ENCODE measurements at regions not wholly inside any gene's neighbourhood (a gene's known extent, or its start where the extent isn't known, plus 50 kb on each side); places are given as distances from the start of the nearest gene placed in this dataset.
"Not testable (repeated sequence)": the region's sequence is repeated elsewhere in the genome, so short reads cannot be mapped to it uniquely, and the experiment has no call there.

DNA sequence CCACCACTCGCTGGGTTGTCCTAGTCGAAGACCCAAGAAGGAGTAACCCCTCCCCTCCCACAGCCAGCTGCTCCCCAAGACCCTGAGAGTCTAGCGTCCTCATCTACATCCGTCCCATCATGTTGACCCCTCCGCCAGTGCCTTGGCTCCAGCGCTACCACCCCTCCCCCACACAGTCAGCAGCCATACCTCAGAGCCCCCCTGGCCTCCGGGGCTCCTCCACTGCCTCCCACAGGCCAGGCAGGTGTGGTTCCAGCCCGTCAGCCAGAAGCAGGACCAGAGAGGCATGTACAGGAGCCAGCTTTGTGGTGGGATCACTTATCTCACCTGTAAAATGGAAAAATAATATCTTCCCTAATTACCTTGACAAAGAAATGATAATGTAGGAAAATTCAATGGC is 51.5 kb upstream of the PHF21B start:
- no peak for DNase-seq

DNA sequence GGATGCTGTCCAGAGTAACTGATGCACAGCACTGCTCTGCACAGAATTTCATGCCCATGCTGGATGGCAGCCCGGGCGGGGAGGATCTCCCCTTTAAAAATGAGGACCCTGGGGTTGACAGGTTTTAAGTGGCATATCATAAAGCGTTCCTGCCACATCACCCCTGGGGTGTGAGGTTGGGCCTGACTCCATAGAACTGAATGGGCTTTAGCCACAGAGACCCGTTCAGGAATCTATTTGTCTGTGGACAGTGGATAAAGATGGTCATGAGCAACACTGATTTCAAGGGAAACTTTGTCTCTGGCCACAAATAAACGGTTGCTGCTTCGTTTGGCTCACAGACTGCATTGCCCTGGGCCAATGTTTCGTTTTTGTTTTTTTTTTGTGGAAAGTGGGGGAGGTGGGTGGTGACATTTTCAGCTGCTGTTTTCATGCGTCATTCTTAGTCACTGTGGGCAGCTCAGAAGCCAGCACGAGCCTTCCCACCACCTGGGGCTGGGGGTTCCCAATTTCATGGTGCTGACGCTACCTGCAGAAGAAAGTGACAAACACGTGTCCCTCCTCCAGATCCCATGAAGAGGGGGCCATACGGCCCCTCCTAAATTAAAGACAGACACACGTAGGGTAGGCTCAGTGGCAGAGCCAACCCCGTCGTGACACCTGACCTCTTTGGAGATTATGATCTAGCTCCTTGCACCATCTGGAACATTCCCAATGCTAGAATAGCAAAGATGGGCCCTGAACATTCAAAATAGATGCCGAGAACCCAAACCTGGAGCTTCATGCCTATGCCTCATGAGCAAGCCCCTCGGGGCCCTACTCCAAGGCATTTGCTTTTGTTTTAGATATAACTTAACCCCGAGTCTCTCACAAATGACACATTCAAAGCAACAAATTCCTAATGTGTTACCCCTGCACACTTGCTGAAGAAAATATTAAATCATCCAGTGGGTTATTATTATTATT is 54.8 kb upstream of the PHF21B start:
- DNase-seq = no peak

GRCh38 chr22:45065726-45066125 is 55.9 kb upstream of the PHF21B start:
- DNase-seq = no peak

- no peak for DNase-seq
Observed at GRCh38 chr22:45067731-45068130, 57.9 kb upstream of the PHF21B start.

DNA sequence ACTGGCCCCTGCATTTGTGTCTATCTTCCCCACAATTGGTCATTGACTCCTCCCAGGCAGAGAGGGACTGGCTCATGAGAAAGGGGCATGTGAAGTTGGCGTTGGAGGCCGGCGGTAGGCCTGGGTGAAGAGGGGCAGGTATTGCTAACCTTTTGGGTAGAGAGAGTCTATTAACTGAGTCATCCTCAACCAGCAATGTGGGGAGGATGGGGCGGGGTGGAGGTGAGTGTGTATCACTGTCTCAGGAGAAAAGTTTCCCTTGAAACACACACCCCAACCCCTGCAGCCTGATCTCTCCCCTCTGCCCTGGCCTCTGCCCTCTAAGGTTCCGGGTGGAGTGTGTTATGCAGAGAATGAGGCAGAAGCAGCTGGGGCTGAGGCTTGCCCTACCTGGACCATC is 60.1 kb upstream of the PHF21B start:
- no peak for DNase-seq

DNA sequence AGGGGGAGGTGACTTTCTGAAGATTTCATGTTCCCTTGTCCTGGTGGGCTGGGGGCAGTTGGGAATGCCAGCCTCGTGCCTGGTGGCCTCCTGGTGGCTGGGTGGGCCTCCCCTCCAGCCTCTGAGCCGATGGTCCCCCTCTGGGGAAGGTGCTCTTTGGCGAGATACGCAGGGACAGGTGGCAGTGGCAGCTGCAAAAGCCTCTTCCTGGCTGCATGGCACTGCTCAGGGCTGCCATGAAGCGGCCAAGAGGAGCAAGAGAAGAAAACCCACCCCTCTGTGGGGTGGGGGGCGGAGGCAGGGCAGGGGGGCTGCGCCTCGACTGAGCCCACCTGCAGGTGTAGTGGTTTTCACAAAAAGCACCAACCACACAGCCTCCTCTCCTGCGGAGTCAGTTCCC is 61.8 kb upstream of the PHF21B start:
- DNase-seq = no peak

GRCh38 chr22:45072322-45072903 is 62.6 kb upstream of the PHF21B start:
- DNase-seq = peak; percentile 74

- DNase-seq = no peak
Observed at GRCh38 chr22:45073064-45073463, 63.3 kb upstream of the PHF21B start.

GRCh38 chr22:45077286-45077685 is 67.5 kb upstream of the PHF21B start:
- DNase-seq = no peak

GRCh38 chr22:45077826-45078334 is 68.1 kb upstream of the PHF21B start:
- no peak for DNase-seq

DNA sequence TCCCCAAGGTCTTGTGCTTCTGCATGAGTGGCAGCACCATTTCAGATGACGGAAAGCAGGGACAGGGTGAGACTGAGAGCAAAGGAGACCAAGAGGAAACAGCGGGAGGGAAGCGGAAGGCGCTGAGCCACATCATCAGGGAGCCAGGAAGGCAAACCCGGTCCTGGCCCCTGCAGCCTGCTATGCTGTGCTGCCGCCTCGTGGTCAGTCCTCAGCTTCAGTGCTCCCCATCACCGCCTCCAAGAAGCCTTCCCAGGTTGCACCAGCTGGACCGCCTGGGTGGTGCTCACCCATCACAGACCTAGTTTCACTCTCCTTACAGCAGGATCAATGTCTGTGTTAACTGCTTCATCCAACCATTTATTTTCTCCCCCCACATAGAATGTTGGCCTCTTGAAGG is 73.0 kb upstream of the PHF21B start:
- no peak for DNase-seq

DNA sequence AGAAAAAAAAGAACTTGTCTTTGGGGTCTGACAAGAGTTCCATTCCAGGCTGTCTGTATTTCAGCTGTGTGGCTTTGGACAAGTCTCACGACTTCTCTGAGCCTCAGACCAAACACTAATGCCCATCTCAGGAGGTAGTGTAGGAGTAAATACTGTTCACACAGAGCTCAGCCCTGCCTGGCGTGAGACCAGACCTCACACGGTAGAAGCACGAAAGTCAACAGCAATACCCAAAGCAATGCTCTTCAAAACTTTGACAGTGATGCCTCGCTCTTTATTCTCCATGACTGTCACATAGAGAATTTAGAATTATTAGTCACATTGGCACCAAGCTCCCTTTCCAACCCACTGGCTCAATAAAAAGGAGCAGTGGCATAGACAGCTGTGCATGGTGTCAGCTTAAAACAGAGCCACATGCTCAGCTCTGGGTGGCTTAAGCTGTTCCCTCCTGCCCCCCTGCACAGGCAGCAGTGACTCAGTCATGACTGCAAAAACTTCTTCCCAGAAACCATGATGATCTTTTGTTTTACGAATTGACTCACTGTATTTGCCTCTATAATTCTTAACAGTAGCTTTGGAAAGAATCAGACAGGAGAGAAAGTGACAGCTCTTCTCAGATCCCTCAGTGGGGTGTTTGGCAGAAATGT is 74.0 kb upstream of the PHF21B start:
- no peak for DNase-seq

GRCh38 chr22:45084400-45084920 is 74.7 kb upstream of the PHF21B start:
- DNase-seq = no peak

GRCh38 chr22:45087802-45088201 is 75.9 kb upstream of the NUP50 start:
- DNase-seq = no peak

GRCh38 chr22:45088576-45088975 is 75.1 kb upstream of the NUP50 start:
- DNase-seq = no peak

DNA sequence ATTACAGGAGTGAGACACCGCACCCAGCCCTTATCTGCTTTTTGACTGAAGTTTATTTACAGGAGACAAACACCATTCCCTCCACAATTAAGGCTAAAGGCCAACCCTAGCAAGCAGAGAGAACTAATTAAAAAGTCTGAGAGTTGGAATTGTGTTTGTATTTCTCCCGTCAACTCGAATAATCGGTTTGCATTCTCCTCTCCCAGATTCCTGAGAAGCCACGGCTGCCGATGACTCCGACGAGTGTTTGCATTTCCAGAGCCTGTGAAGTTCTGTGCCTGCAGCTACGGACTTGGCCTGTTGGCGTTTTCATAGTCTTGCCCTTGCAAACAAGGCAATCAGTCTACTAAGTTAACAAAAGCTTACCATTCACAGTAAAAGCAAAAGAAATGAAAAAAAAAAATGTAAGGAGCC is 73.2 kb upstream of the NUP50 start:
- DNase-seq = no peak

DNA sequence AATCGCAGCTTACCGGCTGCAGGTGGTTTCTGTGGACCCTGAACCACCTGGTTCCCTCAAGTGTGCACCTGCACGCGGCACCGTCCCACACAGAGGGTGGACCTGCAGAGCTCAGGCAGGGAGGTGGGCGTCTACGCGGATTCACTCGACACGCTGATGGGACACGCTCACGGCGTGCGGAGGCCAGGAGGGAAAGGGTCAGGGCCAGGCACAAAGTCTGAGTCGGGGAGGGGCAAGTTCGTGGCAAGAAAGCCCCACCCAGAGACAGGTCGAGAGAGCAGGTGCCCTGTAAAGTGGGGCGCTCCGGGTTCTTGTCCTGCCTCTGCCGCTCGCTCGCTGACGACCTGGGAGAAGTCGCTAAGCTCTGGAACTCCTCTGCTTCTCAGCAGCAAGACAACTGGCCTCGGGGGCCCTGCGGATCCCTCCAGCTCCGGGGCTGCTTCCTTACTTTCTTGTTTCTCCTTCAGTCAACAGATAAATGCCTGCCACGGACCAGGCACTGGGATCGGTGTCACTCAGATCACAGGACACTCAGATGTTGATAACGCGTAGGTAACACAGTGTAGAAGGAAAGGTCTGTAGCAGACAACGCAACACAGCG is 72.4 kb upstream of the NUP50 start:
- DNase-seq = no peak

GRCh38 chr22:45091875-45092274 is 71.8 kb upstream of the NUP50 start:
- not testable (repeated sequence) for DNase-seq

GRCh38 chr22:45092644-45093043 is 71.1 kb upstream of the NUP50 start:
- no peak for DNase-seq

DNA sequence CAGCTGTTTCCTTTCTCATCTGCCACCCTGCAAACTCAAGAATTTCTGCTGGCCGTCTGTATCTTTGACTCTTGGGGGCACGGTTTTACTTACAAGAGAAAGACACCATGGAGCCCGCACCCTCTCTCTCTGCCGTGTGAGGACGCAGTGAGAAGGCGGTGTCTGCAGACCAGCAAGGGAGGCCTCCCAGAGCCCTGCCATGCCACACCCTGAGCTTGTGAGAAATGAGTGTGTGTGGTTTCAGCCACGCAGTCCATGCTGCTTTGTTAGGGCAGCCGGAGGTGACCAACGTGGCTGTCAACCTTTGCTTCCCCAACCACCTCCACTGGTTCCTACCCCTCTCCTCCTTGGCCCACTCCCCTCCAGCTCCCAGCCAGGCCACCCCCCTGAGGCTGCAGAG is 70.1 kb upstream of the NUP50 start:
- DNase-seq = no peak

- no peak for DNase-seq
Observed at GRCh38 chr22:45094081-45094720, 69.5 kb upstream of the NUP50 start.

DNA sequence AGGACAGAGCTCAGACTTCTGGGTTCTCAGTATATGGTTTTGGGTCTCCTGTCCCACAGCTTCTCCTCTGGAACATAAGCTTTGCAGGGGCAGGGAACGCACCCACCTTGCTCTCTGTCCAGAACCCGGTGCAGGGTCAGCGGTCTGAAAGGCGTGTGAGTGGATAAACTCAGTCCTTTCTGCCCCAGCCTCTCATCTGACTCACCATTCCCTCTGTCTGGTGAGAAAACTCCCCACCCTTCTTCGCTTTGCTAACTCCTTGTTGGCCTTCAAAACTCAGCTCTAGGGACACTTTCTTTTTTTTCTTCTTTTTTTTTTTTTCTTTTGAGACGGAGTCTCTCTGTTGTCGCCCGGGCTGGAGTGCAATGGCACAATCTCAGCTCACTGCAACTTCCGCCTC is 68.9 kb upstream of the NUP50 start:
- no peak for DNase-seq
